ENCODE measurements at regions not wholly inside any gene's neighbourhood (a gene's known extent, or its start where the extent isn't known, plus 50 kb on each side); places are given as distances from the start of the nearest gene placed in this dataset.
"Not testable (repeated sequence)": the region's sequence is repeated elsewhere in the genome, so short reads cannot be mapped to it uniquely, and the experiment has no call there.

DNA sequence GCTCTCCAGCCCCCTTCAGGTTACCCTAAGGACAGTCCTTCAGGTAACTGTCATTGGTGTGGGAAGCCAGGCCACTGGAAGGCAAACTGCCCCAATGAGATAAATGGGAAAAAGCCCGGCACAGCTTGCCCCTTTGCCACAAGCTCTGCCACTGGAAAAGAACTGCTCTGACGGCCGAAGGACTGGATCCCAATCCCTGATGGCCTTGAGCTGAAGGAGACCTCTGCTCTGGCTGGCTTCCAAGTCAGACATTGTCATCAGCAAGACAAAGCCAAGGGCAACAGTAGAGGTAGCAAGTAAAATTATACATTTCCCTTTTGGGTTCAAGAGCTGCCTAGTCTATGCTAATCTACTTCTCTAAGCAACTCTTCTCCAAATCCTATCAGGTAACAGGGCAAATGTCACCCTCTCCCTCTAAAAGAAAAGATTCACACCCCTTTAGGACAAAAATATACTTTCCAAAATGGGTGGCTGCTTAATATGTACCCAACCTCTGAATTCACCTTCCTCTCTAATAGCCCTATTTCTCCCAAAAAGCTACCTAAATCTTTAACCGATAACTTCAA is 145.8 kb downstream of the ADSS2 start:
- Histone ChIP-seq H3K27me3 (no peaks in the 10 kb centered on the region), H3K27ac (no peak overlapping the region), H3K36me3 (no peaks in the 10 kb centered on the region), H3K9me3 (no peaks in the 10 kb centered on the region), H3K4me1 (peaks cover 0 to 12% (median 0%) of the 10 kb centered on the region in 3 donors), H3K4me3 (no peak overlapping the region)
- ATAC-seq: no peak
- WGBS, 2 donors (ENCODE audit: low coverage in 1 of 2): 85 to 95% methylated on average over 4 of the region's 4 CpGs
- TF ChIP-seq, protein P1, sequence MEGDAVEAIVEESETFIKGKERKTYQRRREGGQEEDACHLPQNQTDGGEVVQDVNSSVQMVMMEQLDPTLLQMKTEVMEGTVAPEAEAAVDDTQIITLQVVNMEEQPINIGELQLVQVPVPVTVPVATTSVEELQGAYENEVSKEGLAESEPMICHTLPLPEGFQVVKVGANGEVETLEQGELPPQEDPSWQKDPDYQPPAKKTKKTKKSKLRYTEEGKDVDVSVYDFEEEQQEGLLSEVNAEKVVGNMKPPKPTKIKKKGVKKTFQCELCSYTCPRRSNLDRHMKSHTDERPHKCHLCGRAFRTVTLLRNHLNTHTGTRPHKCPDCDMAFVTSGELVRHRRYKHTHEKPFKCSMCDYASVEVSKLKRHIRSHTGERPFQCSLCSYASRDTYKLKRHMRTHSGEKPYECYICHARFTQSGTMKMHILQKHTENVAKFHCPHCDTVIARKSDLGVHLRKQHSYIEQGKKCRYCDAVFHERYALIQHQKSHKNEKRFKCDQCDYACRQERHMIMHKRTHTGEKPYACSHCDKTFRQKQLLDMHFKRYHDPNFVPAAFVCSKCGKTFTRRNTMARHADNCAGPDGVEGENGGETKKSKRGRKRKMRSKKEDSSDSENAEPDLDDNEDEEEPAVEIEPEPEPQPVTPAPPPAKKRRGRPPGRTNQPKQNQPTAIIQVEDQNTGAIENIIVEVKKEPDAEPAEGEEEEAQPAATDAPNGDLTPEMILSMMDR (IDR thresholded peaks at IDR 0.05): no peak
- TF ChIP-seq POLR2A (IDR thresholded peaks at IDR 0.05) (no peak), POLR2AphosphoS5 (IDR thresholded peaks at IDR 0.05) (no peak), EP300 (IDR thresholded peaks at IDR 0.05) (no peak)

DNA sequence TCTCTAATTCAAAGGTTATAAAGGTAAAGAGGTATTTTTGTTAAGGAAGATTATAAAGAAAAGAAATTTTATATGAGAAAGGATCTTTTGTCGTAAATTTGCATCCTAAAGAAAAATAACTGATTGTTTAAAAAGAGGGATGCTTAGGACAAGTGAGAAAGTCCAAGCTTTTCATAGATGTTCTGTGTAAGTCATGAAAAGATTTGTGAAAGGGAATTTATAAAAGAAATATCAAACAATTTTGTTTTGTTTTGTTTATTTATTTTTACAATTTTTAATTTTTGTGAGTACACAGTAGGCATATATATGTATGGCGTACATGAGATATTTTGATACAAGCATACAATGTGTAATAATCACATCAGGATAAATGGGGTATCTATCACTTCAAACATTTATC is 145.2 kb downstream of the ADSS2 start:
- no peaks in the 10 kb centered on the region for H3K9me3 ChIP-seq
- H3K4me1 ChIP-seq: peaks cover 0 to 12% (median 0%) of the 10 kb centered on the region in 3 donors
- H3K27ac ChIP-seq: no peak overlapping the region
- no peak for ATAC-seq
- no peaks in the 10 kb centered on the region for H3K36me3 ChIP-seq
- H3K4me3 ChIP-seq: no peak overlapping the region
- WGBS, 2 donors (ENCODE audit: low coverage in 1 of 2): 89 to 100% methylated on average over 2 of the region's 2 CpGs
- H3K27me3 ChIP-seq: no peaks in the 10 kb centered on the region
- TF ChIP-seq, protein P1 (IDR thresholded peaks at IDR 0.05): no peak
- TF ChIP-seq POLR2A (IDR thresholded peaks at IDR 0.05) (no peak), POLR2AphosphoS5 (IDR thresholded peaks at IDR 0.05) (no peak)

DNA sequence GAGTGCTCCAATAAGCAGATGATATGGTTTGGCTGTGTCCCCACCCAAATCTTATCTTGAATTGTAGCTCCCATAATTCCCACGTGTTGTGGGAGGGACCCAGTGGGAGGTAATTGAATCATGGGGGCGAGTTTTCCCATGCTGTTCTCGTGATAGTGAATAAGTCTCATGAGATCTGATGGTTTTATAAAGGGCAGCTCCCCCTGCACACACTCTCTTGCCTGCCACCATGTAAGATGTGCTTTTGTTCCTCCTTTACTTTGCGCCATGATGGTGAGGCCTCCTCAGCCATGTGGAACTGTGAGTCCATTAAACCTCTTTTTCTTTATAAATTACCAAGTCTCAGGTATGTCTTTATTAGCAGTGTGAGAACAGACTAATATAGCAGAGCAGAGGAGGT is 142.5 kb downstream of the ADSS2 start:
- not testable (repeated sequence) for ATAC-seq, H3K4me3 ChIP-seq, H3K4me1 ChIP-seq, H3K36me3 ChIP-seq, H3K9me3 ChIP-seq, H3K27me3 ChIP-seq, H3K27ac ChIP-seq
- WGBS, 2 donors (ENCODE audit: low coverage in 1 of 2): 81 to 86% methylated on average over 4 of the region's 4 CpGs

DNA sequence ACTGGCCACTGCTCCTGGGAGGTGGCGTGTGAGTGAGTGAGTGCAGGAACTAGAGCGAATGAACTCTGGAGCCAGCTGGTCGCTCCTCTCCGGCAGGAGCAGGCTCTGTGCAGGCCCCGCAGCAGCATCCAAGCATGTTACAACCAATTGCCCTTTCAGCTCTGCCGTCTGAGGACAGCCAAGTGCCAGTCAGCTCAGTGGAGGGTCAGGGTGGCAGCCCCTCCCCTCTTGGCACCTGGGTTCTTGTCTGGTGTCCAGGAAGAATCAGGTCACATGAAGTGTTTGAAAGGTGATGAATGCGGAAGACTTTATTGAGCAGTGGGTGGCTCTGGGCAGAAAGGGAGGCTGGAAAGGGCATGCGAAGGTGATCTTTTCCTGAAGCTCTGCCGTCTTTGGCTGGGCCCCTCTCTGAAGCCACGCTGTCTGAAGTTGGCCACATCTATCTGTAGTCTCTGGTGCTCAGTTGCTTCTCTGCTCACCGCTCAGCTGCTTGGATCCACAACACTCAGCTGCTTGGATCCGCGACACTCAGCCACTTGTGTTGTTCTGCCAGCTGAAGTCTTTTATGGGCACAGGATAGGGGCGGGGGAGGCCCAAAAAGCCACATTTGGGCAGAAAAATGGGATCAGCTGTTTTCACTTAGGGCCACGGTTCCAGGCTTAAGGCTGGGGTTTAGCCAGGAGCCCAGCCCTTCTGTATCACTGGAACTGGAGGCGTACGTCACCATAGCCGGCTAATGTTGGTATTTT is 139.8 kb downstream of the ADSS2 start:
- no peak for TF ChIP-seq POLR2A (IDR thresholded peaks at IDR 0.05)
- no peak for TF ChIP-seq EP300 (IDR thresholded peaks at IDR 0.05)
- TF ChIP-seq, protein P1 (IDR thresholded peaks at IDR 0.05): no peak
- no peak for TF ChIP-seq POLR2AphosphoS5 (IDR thresholded peaks at IDR 0.05)
- no peaks in the 10 kb centered on the region for H3K27me3 ChIP-seq
- H3K4me3 ChIP-seq: no peak overlapping the region
- H3K4me1 ChIP-seq: no peaks in the 10 kb centered on the region
- H3K36me3 ChIP-seq: no peaks in the 10 kb centered on the region
- no peaks in the 10 kb centered on the region for H3K9me3 ChIP-seq
- ATAC-seq: no peak
- 87 to 100% methylated on average over 1 to 15 of the region's 18 CpGs for WGBS, 2 donors (ENCODE audit: low coverage in 1 of 2)
- no peak overlapping the region for H3K27ac ChIP-seq

DNA sequence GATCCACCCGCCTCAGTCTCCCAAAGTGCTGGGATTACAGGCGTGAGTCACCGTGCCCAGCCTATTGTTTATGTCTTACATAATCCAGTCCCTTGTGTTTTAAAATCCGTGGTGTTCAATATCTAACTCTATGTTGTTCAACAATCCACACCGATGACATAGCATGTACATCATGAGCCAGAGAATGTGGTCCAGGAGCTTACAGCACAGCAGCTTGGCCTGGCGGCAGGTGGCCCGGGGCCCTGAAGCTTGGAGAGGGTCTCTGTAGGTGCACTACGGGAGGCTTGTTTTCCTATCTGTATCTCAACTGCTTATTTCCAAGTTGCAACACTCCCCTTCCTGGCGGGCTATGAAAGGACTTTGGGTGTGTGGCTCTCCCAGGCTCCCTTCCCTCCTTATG is 138.4 kb downstream of the ADSS2 start:
- WGBS, 2 donors (ENCODE audit: low coverage in 1 of 2): 79 to 93% methylated on average over 5 to 6 of the region's 9 CpGs
- H3K27ac ChIP-seq: no peak overlapping the region
- peak; percentile 81 for ATAC-seq
- H3K27me3 ChIP-seq: no peaks in the 10 kb centered on the region
- H3K4me3 ChIP-seq: no peak overlapping the region
- TF ChIP-seq EP300 (IDR thresholded peaks at IDR 0.05) (no peak), POLR2AphosphoS5 (IDR thresholded peaks at IDR 0.05) (no peak), POLR2A (IDR thresholded peaks at IDR 0.05) (no peak)
- TF ChIP-seq, protein P1 (IDR thresholded peaks at IDR 0.05): no peak
- no peaks in the 10 kb centered on the region for H3K4me1 ChIP-seq
- H3K36me3 ChIP-seq: no peaks in the 10 kb centered on the region
- H3K9me3 ChIP-seq: no peaks in the 10 kb centered on the region
